AG09319 (cell line): ENCODE measurements at regions not wholly inside any gene's neighbourhood (a gene's known extent, or its start where the extent isn't known, plus 50 kb on each side); places are given as distances from the start of the nearest gene placed in this dataset.

Source experiments
- DNase-seq: peaks from one replicate; pipeline ENCODE4 v3.0.0-alpha.2; 2010; ENCODE audit warnings: low read depth; ENCODE audit errors: extremely low read depth
- TF ChIP-seq, protein P1 (sequence below): IDR thresholded peaks from 2 replicates; pipeline ENCODE4 v1.5.1; 2011; ENCODE audit warnings: low read depth, mild to moderate bottlenecking, inconsistent platforms, low read length, moderate library complexity

DNA sequence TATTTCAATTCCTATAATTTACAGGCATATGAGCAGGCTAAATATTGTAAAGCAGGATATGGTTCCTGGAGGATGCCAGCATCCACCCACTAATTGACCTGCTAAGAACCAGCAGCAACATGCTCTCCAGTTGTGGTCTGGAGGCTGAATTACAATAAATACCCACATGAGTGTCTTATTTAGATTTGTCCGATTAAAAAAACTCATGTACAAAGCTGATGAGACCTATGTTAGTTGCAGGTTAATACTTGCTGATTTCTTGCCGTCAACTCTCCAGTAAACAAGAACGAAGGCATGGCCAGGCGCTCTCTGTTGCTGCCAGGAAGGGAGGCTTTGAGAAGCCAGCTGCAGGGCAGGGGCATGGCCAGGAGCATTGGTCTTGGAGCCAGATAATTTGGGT is 169.3 kb upstream of the PRICKLE1 start:
- TF ChIP-seq, protein P1, sequence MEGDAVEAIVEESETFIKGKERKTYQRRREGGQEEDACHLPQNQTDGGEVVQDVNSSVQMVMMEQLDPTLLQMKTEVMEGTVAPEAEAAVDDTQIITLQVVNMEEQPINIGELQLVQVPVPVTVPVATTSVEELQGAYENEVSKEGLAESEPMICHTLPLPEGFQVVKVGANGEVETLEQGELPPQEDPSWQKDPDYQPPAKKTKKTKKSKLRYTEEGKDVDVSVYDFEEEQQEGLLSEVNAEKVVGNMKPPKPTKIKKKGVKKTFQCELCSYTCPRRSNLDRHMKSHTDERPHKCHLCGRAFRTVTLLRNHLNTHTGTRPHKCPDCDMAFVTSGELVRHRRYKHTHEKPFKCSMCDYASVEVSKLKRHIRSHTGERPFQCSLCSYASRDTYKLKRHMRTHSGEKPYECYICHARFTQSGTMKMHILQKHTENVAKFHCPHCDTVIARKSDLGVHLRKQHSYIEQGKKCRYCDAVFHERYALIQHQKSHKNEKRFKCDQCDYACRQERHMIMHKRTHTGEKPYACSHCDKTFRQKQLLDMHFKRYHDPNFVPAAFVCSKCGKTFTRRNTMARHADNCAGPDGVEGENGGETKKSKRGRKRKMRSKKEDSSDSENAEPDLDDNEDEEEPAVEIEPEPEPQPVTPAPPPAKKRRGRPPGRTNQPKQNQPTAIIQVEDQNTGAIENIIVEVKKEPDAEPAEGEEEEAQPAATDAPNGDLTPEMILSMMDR: no peak
- no peak for DNase-seq

DNA sequence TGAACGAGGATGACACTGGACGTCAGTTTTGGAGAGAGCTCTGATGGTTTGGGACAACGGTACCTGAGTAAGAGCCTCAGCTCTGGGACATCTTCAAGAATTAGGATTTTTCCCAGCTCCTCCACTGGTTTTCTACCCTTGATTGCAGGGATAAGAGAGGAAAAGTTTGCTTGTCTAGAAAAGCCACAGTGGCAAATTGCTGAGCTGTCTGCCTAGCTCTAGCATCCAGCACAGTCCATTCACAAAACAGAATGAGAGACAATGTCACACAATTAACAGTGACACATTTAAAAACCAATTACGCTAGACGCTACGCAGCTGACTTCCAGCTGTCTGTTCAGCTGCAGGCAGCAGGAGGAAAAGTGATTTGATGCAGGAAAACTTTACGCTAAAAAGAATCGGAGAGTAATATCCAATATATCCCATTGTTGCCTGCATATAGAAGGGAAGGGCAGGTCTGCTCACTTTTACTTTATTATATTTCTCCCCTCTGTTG is 168.1 kb upstream of the PRICKLE1 start:
- TF ChIP-seq, protein P1: no peak
- no peak for DNase-seq

DNA sequence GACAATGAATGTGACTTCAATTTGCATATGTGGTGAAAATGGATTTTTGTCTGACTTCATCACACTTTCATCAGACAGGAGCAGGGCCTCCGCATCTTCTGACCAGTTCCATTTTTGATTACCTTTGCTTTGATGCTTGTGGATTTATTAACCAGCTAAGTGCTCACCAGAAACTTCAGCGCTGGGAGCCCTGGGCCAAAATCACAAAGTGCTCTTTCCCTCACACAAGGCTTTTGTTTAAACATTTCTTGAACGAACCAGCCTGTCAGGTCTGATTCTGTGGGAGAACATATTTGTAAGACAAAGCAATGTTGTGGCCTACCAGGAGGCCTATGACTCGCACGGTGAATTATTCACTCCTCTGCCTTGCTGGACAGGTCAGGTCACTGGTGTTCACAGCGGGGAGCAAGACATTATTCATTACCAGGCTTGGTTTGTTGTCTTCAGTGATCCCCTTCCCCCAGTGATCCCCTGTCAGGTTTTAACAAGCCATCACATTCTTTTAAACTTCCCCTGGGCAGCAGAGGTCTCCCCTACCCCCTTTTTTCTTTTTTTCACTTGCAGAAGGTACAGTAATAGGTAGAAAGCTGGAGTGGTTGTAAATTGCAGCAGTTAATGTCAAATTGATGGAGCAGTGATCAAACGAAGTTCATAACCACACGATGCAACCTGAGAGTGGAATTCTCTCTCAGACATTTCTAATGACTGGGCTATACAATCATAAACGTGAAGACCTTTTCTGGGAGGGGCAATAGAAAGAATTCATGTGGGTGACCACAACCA is 167.5 kb upstream of the PRICKLE1 start:
- TF ChIP-seq, protein P1: no peak
- DNase-seq: peak; percentile 35

DNA sequence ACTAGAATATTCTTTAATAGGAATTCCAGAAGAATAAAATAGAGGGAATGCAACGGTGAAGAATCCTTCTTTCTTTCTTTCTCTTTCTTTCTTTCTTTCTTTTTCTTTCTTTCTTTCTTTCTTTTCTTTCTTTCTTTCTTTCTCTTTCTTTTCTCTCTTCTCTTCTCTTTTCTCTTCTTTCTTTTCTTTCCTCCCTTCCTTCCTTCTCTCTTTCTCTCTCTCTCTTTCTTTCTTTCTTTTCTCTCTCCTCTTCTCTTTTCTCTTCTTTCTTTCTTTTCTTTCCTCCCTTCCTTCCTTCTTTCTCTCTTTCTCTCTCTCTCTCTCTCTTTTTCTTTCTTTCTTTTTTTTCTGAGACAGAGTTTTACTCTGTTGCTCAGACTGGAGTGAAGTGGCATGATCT is 160.8 kb upstream of the PRICKLE1 start:
- TF ChIP-seq, protein P1: no peak
- DNase-seq: no peak

DNA sequence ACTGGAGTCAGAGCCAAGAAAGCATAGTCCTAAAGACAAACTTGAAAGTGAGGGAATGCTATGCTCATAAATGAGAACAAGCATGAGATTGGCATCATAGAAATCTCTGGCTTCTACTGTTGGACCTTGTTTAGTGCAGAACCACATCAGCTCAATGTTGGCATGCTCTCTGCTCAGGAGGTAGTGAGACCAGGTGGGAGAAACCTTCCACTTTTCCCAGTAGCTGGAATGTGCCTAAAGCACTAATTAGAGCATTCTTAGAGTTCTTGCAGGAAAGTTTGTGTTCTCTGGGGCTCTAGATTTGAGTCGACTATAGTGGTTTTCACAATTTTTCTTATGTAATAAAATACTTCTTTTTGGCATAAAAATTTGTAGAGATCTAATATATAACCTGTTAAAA is 159.7 kb upstream of the PRICKLE1 start:
- TF ChIP-seq, protein P1: no peak
- DNase-seq: no peak

DNA sequence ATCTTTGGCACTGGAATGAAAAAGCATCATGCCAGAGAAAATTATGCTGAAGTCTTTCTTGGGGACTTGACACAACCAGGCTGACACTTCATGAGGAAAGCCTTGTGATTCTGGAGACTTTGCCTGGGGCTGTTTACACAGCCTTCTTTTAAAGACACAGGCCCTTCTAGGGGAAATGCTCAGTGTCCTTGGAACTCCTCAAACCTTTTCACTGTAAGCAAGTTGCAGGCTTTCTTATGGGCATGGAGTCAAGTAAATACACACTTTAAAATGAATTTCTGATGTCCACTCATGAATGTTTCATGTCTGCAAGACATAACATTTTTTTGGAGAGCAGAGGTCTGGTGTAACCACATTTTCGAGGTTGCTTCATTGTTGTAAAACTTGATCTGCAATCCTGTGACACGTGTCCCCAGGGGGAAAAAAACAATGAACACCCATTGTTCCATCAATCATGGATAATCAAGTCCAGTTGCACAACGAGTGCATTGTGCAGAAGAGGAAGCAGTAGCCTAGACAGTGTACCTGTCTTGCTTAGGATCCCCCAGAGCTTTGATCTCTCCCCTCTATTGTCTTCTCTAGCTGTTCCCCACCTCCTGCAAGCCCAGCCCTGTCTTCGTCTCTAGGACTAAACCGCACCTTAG is 155.1 kb upstream of the PRICKLE1 start:
- DNase-seq: peak; percentile 44
- TF ChIP-seq, protein P1: no peak

DNA sequence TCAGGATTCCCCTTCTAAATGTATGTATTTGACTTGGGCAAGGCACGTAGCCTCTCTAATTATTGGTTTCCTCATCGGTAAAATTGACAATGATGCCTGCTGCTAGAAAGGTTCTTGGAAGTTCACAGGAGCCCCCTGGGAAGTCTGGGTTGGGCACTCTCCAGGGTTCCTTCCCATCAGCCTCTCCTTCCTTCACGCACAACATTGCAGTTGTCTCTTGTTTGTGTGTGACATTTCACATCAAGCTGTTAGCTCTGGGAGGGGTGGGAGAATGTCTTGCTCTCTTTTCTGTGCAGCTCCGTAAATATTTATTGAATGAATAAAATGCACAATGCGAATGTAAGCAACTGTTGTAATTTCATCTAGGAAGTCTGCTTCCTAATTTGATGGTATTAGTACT is 153.2 kb upstream of the PRICKLE1 start:
- TF ChIP-seq, protein P1: no peak
- DNase-seq: no peak
